Heart right ventricle (tissue), 16 donors: ENCODE measurements at regions not wholly inside any gene's neighbourhood (a gene's known extent, or its start where the extent isn't known, plus 50 kb on each side); places are given as distances from the start of the nearest gene placed in this dataset.

Experiments used
- ATAC-seq, 8 donors: fragments of 200-7000 bp; cut with Tn5 transposase; one replicate each; pipeline ENCODE4 v1.9.1; 2020; ENCODE audit warnings: mild to moderate bottlenecking in 8 of 8, moderate library complexity in 8 of 8, moderate number of reproducible peaks in 1 of 8
- DNase-seq, 2 donors: peaks; one replicate each; pipeline ENCODE4 v3.0.0-alpha.2; 2020
- H3K27ac ChIP-seq, 10 donors: fragments of 200-600 bp; sonication (generic) in 2 of 10; one replicate each; pipeline versions ENCODE4 v1.5.0 to v1.8.0; 2020 to 2022; ENCODE audit warnings: mild to moderate bottlenecking in 3 of 10
- H3K27me3 ChIP-seq, 7 donors: fragments of 200-600 bp; one replicate each; pipeline ENCODE4 v1.8.0; 2021 to 2022; ENCODE audit warnings: mild to moderate bottlenecking in 2 of 7
- H3K36me3 ChIP-seq, 9 donors: fragments of 200-600 bp; sonication (generic) in 1 of 9; one replicate each; pipeline versions ENCODE4 v1.5.0 to v1.8.0; 2020 to 2022; ENCODE audit warnings: mild to moderate bottlenecking in 2 of 9
- H3K4me1 ChIP-seq, 9 donors: fragments of 200-600 bp; sonication (generic) in 1 of 9; one replicate each; pipeline versions ENCODE4 v1.5.0 to v1.8.0; 2020 to 2022; ENCODE audit warnings: mild to moderate bottlenecking in 4 of 9
- H3K4me3 ChIP-seq, 10 donors: fragments of 200-600 bp; sonication (generic) in 2 of 10; one replicate each; pipeline versions ENCODE4 v1.5.0 to v1.8.0; 2020 to 2022; ENCODE audit warnings: mild to moderate bottlenecking in 7 of 10, moderate library complexity in 2 of 10
- H3K9me3 ChIP-seq, 11 donors: fragments of 200-600 bp in 10 of 11; sonication (generic) in 2 of 11; one replicate each; pipeline versions ENCODE4 v1.5.0 to v1.8.0; 2013 to 2022; ENCODE audit warnings: mild to moderate bottlenecking in 2 of 11, control low read depth in 1 of 11, moderate library complexity in 1 of 11
- WGBS, 2 donors: extraction: QIAGEN DNeasy Blood & Tissue Kit; methylation state at CpG; one replicate each; pipeline ENCODE4 v1.1.7; 2013; ENCODE audit warnings: inconsistent platforms in 1 of 2; 5-methylcytosine and 5-hydroxymethylcytosine counted together
- intact Hi-C, 10 donors: fragments of 100-400 bp; cut with DNase I; formaldehyde crosslinking; loops; one replicate each; pipeline versions ENCODE4 v1.11.1 to v1.14.2; 2022
- TF ChIP-seq, protein P1 (sequence below), 9 donors: fragments of 200-600 bp; sonication (generic) in 2 of 9; IDR thresholded peaks; one replicate each; pipeline versions ENCODE4 v1.5.0 to v1.8.0; 2021 to 2022; ENCODE audit warnings: antibody characterized with exemption in 9 of 9, mild to moderate bottlenecking in 5 of 9, moderate library complexity in 1 of 9
- donor health status: Arrhythmogenic right ventricular cardiomyopathy.
- donor health status: ischemic (EF 13 %, LVEDD 7.1; RV severe dilation, severe dysfunction).
- donor health status: healthy with polysubstance abuse.
- donor health status: DM: no; HTN: yes; CAD: no.
- donor health status: DM: no; HTN: no; CAD: no.
- donor health status: ischemic (EF 25% LVEDD 6.9; RV normal size, moderate dysfunction).
- donor health status: ischemic (EF 25% LVEDD 5.7; RV mildly dilated, moderate dysfunction).
- donor health status: healthy.
- donor health status: DM: yes; HTN: yes; CAD: no.
- donor health status: Ischemic cardiomyopathy.
- donor health status: ischemic (EF 35%, LVEDD 5.7; RV mildly dilated, moderate dysfunction).
- donor health status: nonischemic (EF 11% LVEDD 7.7; RV severe dilation, severe dysfunction).
- donor health status: DM: yes; HTN: yes; CAD: no.
- donor health status: PGD.
- donor health status: ischemic (EF 29% LVEDD 5.4; RV normal size, mild dysfunction).
- donor health status: nonischemic (EF 23%, LVEDD 6.1; RV moderate dilation, normal function).

DNA sequence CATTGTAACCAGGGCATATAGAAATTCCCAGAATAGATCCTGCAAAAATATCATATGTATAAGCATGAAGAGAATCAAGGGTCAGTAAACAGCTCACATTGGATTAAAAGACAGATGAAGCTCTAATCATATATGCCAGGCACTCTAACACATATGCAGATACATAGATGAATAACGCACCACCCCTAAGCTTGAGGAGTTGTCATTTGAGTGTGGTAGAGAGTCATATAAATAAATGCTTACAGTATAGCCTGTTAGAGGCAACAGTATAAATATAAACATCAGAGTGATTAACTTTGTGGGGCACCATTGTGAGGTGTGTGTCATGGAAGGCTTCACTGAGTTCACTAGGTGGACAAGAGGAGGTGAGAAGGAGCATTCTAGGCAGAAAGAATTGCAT, 346.7 kb upstream of the PRICKLE1 start:
- H3K27ac ChIP-seq = no peak overlapping the region
- 97 to 100% methylated on average over 1 of the region's 1 CpG for WGBS, 2 donors
- no peaks in the 10 kb centered on the region for H3K36me3 ChIP-seq
- intact Hi-C loops = no loop called here
- H3K4me1 ChIP-seq = peaks cover 0 to 6% (median 0%) of the 10 kb centered on the region in 9 donors
- H3K27me3 ChIP-seq = no peaks in the 10 kb centered on the region
- TF ChIP-seq, protein P1, sequence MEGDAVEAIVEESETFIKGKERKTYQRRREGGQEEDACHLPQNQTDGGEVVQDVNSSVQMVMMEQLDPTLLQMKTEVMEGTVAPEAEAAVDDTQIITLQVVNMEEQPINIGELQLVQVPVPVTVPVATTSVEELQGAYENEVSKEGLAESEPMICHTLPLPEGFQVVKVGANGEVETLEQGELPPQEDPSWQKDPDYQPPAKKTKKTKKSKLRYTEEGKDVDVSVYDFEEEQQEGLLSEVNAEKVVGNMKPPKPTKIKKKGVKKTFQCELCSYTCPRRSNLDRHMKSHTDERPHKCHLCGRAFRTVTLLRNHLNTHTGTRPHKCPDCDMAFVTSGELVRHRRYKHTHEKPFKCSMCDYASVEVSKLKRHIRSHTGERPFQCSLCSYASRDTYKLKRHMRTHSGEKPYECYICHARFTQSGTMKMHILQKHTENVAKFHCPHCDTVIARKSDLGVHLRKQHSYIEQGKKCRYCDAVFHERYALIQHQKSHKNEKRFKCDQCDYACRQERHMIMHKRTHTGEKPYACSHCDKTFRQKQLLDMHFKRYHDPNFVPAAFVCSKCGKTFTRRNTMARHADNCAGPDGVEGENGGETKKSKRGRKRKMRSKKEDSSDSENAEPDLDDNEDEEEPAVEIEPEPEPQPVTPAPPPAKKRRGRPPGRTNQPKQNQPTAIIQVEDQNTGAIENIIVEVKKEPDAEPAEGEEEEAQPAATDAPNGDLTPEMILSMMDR (IDR thresholded peaks at IDR 0.05) = no peak
- H3K4me3 ChIP-seq = no peak overlapping the region
- ATAC-seq = no peak
- peaks cover 0 to 31% (median 4%) of the 10 kb centered on the region in 11 donors for H3K9me3 ChIP-seq
- DNase-seq = no peak

DNA sequence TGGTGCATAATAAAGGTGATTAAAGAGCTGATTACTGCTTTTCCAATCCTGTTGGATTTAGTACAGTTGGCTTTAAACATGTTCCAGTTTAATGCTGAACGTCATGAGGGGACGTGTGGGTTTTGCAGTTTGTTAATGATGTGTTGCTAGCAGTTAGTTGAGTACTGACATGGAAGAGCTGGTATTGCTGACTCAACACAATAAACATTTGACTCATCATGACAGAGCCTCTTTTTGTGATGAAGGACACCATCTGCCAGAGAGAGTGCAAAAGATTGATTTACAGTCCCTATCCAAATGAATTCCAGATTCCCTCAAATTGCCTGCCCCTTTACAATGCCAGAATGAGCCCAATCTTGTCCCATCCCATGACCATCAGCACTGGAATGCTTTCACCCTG, 346.2 kb upstream of the PRICKLE1 start:
- TF ChIP-seq, protein P1 (IDR thresholded peaks at IDR 0.05) = no peak
- DNase-seq (no peak), ATAC-seq (no peak)
- Histone ChIP-seq H3K36me3 (no peaks in the 10 kb centered on the region), H3K9me3 (peaks cover 0 to 26% (median 0%) of the 10 kb centered on the region in 11 donors), H3K27ac (no peak overlapping the region), H3K4me3 (no peak overlapping the region), H3K27me3 (no peaks in the 10 kb centered on the region), H3K4me1 (peaks cover 0 to 6% (median 0%) of the 10 kb centered on the region in 9 donors)
- intact Hi-C loops = no loop called here
- WGBS, 2 donors = 78 to 96% methylated on average over 2 of the region's 2 CpGs

DNA sequence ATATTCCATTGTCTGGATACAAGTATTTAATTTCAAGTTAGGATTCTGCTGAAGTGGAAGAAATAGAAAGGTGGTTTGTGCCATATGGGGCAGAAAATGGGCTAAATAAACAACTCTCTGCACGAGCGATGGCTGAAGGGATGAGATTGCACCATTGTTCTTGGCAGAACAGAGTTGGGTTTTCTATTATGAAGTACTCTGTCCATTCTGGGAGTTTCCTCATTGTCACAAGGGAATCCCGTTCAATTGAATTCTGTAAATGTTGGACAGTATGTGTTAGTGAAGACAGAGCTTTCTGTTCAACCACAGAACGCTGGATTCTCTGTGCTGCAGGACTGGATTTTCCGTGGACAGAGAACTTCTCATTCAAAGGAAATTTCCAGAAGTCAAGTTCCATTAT, 345.5 kb upstream of the PRICKLE1 start:
- TF ChIP-seq, protein P1 (IDR thresholded peaks at IDR 0.05) = no peak
- Histone ChIP-seq H3K27ac (no peak overlapping the region), H3K27me3 (no peaks in the 10 kb centered on the region), H3K36me3 (no peaks in the 10 kb centered on the region), H3K4me1 (peaks cover 0 to 6% (median 0%) of the 10 kb centered on the region in 9 donors), H3K4me3 (no peak overlapping the region), H3K9me3 (peaks cover 0 to 20% (median 0%) of the 10 kb centered on the region in 11 donors)
- DNase-seq (no peak), ATAC-seq (peak in 1 of 8 donors; percentile 47)
- 87 to 90% methylated on average over 5 of the region's 5 CpGs for WGBS, 2 donors
- intact Hi-C loops = no loop called here

DNA sequence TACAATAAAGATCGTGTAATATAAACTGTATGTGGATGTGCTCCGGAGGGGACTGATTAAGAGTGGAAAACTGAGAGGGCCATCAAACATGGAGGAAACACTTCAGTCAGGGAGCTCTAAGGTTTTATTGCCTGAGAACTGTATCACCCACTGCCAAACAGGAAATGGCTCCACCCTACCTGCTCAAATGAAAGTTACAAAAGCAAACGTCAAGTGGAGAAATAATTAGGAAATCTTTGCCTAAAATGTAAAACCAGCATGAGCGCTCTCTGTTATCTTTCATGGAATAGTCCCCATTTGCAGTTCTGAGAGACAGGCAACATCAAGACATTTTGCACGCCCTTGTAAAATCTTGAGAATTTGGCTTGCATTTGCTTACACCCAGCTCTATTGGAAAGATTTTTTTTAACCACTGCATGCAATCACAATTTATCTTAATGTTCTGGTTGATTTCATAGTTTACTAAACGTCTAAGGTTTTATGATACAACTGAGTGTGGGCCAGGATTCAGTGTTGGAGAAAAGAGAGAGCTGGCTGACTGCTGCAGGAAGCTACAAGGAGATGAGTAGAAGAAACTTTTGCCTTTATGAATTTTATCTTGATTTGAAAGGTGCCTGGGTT, 344.0 kb upstream of the PRICKLE1 start:
- ATAC-seq (no peak), DNase-seq (no peak)
- intact Hi-C loops = no loop called here
- no peak overlapping the region for H3K4me3 ChIP-seq
- H3K27ac ChIP-seq = no peak overlapping the region
- H3K4me1 ChIP-seq = peaks cover 0 to 6% (median 0%) of the 10 kb centered on the region in 9 donors
- 59 to 64% methylated on average over 6 of the region's 6 CpGs for WGBS, 2 donors
- TF ChIP-seq, protein P1 (IDR thresholded peaks at IDR 0.05) = no peak
- H3K27me3 ChIP-seq = no peaks in the 10 kb centered on the region
- no peaks in the 10 kb centered on the region for H3K36me3 ChIP-seq
- H3K9me3 ChIP-seq = peaks cover 0 to 7% (median 0%) of the 10 kb centered on the region in 11 donors
